ENCODE measurements at regions not wholly inside any gene's neighbourhood (a gene's known extent, or its start where the extent isn't known, plus 50 kb on each side); places are given as distances from the start of the nearest gene placed in this dataset.

GRCh38 chr1:60461925-60462595 is 388.5 kb upstream of the C1orf87 start:
- Mint-ChIP-seq H3K27me3 (no peaks in the 10 kb centered on the region), H3K4me1 (no peaks in the 10 kb centered on the region), H3K27ac (no peak overlapping the region), H3K9me3 (peaks cover 2 to 16% (median 5%) of the 10 kb centered on the region in 5 donors), H3K4me3 (no peak overlapping the region), H3K36me3 (no peaks in the 10 kb centered on the region)
- no peaks in the 10 kb centered on the region for H3K4me1 ChIP-seq (ENCODE audit: insufficient read depth, low read length)
- H3K27me3 ChIP-seq (ENCODE audit: insufficient read depth, low read length, poor library complexity, severe bottlenecking), result no peaks in the 10 kb centered on the region
- no peak overlapping the region for H3K4me3 ChIP-seq (ENCODE audit: low read length)
- POLR2A ChIA-PET, result no interaction called here
- no peaks in the 10 kb centered on the region for H3K9me3 ChIP-seq (ENCODE audit: low read length)
- DNase-seq, result no peak
- H3K27ac ChIP-seq (ENCODE audit: low read depth, low read length), result no peak overlapping the region
- CTCF ChIA-PET, result no interaction called here
- H3K36me3 ChIP-seq (ENCODE audit: insufficient read depth, low read length), result no peaks in the 10 kb centered on the region

GRCh38 chr1:60458111-60458510 is 384.5 kb upstream of the C1orf87 start:
- H3K4me1 Mint-ChIP-seq, result no peaks in the 10 kb centered on the region
- Histone ChIP-seq H3K27ac (ENCODE audit: low read depth, low read length) (no peak overlapping the region), H3K4me1 (ENCODE audit: insufficient read depth, low read length) (no peaks in the 10 kb centered on the region), H3K27me3 (ENCODE audit: insufficient read depth, low read length, poor library complexity, severe bottlenecking) (no peaks in the 10 kb centered on the region), H3K4me3 (ENCODE audit: low read length) (no peak overlapping the region), H3K9me3 (ENCODE audit: low read length) (no peaks in the 10 kb centered on the region), H3K36me3 (ENCODE audit: insufficient read depth, low read length) (no peaks in the 10 kb centered on the region)
- no peak for DNase-seq
- H3K27ac Mint-ChIP-seq, result no peak overlapping the region
- ChIA-PET CTCF (no interaction called here), POLR2A (no interaction called here)
- H3K36me3 Mint-ChIP-seq, result no peaks in the 10 kb centered on the region
- H3K27me3 Mint-ChIP-seq, result peaks cover 0 to 6% of the 10 kb centered on the region in 2 donors
- peaks cover 4 to 23% (median 16%) of the 10 kb centered on the region in 5 donors for H3K9me3 Mint-ChIP-seq
- H3K4me3 Mint-ChIP-seq, result no peak overlapping the region

GRCh38 chr1:60449876-60450275 is 376.3 kb upstream of the C1orf87 start:
- peaks cover 0 to 4% (median 2%) of the 10 kb centered on the region in 5 donors for H3K9me3 Mint-ChIP-seq
- no peak overlapping the region for H3K27ac Mint-ChIP-seq
- ChIA-PET POLR2A (no interaction called here), CTCF (no interaction called here)
- H3K4me1 Mint-ChIP-seq, result no peaks in the 10 kb centered on the region
- no peak overlapping the region for H3K4me3 Mint-ChIP-seq
- DNase-seq, result no peak
- H3K36me3 ChIP-seq (ENCODE audit: insufficient read depth, low read length), result no peaks in the 10 kb centered on the region
- no peak overlapping the region for H3K27ac ChIP-seq (ENCODE audit: low read depth, low read length)
- no peaks in the 10 kb centered on the region for H3K36me3 Mint-ChIP-seq
- H3K27me3 Mint-ChIP-seq, result peaks cover 0 to 3% of the 10 kb centered on the region in 2 donors
- H3K4me3 ChIP-seq (ENCODE audit: low read length), result no peak overlapping the region
- H3K9me3 ChIP-seq (ENCODE audit: low read length), result no peaks in the 10 kb centered on the region
- no peaks in the 10 kb centered on the region for H3K27me3 ChIP-seq (ENCODE audit: insufficient read depth, low read length, poor library complexity, severe bottlenecking)
- H3K4me1 ChIP-seq (ENCODE audit: insufficient read depth, low read length), result no peaks in the 10 kb centered on the region

- no peaks in the 10 kb centered on the region for H3K4me1 Mint-ChIP-seq
- peaks cover 0 to 2% (median 0%) of the 10 kb centered on the region in 5 donors for H3K9me3 Mint-ChIP-seq
These were observed 375.3 kb upstream of the C1orf87 start for GRCh38 chr1:60448850-60449249.

GRCh38 chr1:60444680-60445079 is 371.1 kb upstream of the C1orf87 start:
- Mint-ChIP-seq H3K4me1 (no peaks in the 10 kb centered on the region), H3K9me3 (peaks cover 0 to 3% (median 0%) of the 10 kb centered on the region in 5 donors), H3K27me3 (no peaks in the 10 kb centered on the region), H3K4me3 (no peak overlapping the region), H3K27ac (no peak overlapping the region), H3K36me3 (no peaks in the 10 kb centered on the region)
- Histone ChIP-seq H3K36me3 (ENCODE audit: insufficient read depth, low read length) (no peaks in the 10 kb centered on the region), H3K27me3 (ENCODE audit: insufficient read depth, low read length, poor library complexity, severe bottlenecking) (no peaks in the 10 kb centered on the region), H3K4me1 (ENCODE audit: insufficient read depth, low read length) (no peaks in the 10 kb centered on the region), H3K4me3 (ENCODE audit: low read length) (no peak overlapping the region), H3K9me3 (ENCODE audit: low read length) (no peaks in the 10 kb centered on the region), H3K27ac (ENCODE audit: low read depth, low read length) (no peak overlapping the region)
- no peak for DNase-seq
- ChIA-PET POLR2A (no interaction called here), CTCF (no interaction called here)

More at GRCh38 chr1:60448850-60449249, 375.3 kb upstream of the C1orf87 start:
- H3K4me3 Mint-ChIP-seq, result no peak overlapping the region
- Histone ChIP-seq H3K36me3 (ENCODE audit: insufficient read depth, low read length) (no peaks in the 10 kb centered on the region), H3K9me3 (ENCODE audit: low read length) (no peaks in the 10 kb centered on the region), H3K4me1 (ENCODE audit: insufficient read depth, low read length) (no peaks in the 10 kb centered on the region), H3K4me3 (ENCODE audit: low read length) (no peak overlapping the region), H3K27ac (ENCODE audit: low read depth, low read length) (no peak overlapping the region), H3K27me3 (ENCODE audit: insufficient read depth, low read length, poor library complexity, severe bottlenecking) (no peaks in the 10 kb centered on the region)
- ChIA-PET POLR2A (no interaction called here), CTCF (no interaction called here)
- H3K36me3 Mint-ChIP-seq, result no peaks in the 10 kb centered on the region
- no peak for DNase-seq
- no peak overlapping the region for H3K27ac Mint-ChIP-seq
- H3K27me3 Mint-ChIP-seq, result peaks cover 0 to 2% of the 10 kb centered on the region in 2 donors

GRCh38 chr1:60436186-60436585 is 362.6 kb upstream of the C1orf87 start:
- Histone ChIP-seq H3K27me3 (ENCODE audit: insufficient read depth, low read length, poor library complexity, severe bottlenecking) (no peaks in the 10 kb centered on the region), H3K9me3 (ENCODE audit: low read length) (no peaks in the 10 kb centered on the region), H3K27ac (ENCODE audit: low read depth, low read length) (no peak overlapping the region), H3K36me3 (ENCODE audit: insufficient read depth, low read length) (no peaks in the 10 kb centered on the region), H3K4me3 (ENCODE audit: low read length) (no peak overlapping the region), H3K4me1 (ENCODE audit: insufficient read depth, low read length) (no peaks in the 10 kb centered on the region)
- DNase-seq, result no peak
- H3K27ac Mint-ChIP-seq, result no peak overlapping the region
- peaks cover 3 to 13% (median 10%) of the 10 kb centered on the region in 5 donors for H3K9me3 Mint-ChIP-seq
- H3K36me3 Mint-ChIP-seq, result no peaks in the 10 kb centered on the region
- H3K4me1 Mint-ChIP-seq, result no peaks in the 10 kb centered on the region
- POLR2A ChIA-PET, result no interaction called here
- H3K27me3 Mint-ChIP-seq, result no peaks in the 10 kb centered on the region
- CTCF ChIA-PET, result no interaction called here
- no peak overlapping the region for H3K4me3 Mint-ChIP-seq

- Histone ChIP-seq H3K4me3 (ENCODE audit: low read length) (no peak overlapping the region), H3K4me1 (ENCODE audit: insufficient read depth, low read length) (no peaks in the 10 kb centered on the region), H3K27me3 (ENCODE audit: insufficient read depth, low read length, poor library complexity, severe bottlenecking) (no peaks in the 10 kb centered on the region), H3K27ac (ENCODE audit: low read depth, low read length) (no peak overlapping the region), H3K9me3 (ENCODE audit: low read length) (no peaks in the 10 kb centered on the region), H3K36me3 (ENCODE audit: insufficient read depth, low read length) (no peaks in the 10 kb centered on the region)
- DNase-seq, result no peak
- CTCF ChIA-PET, result no interaction called here
- peaks cover 0 to 3% of the 10 kb centered on the region in 2 donors for H3K27me3 Mint-ChIP-seq
- no peaks in the 10 kb centered on the region for H3K4me1 Mint-ChIP-seq
- no peak overlapping the region for H3K27ac Mint-ChIP-seq
- H3K36me3 Mint-ChIP-seq, result no peaks in the 10 kb centered on the region
- POLR2A ChIA-PET, result no interaction called here
- H3K9me3 Mint-ChIP-seq, result peaks cover 3 to 14% (median 11%) of the 10 kb centered on the region in 5 donors
- no peak overlapping the region for H3K4me3 Mint-ChIP-seq
These were observed 358.0 kb upstream of the C1orf87 start for GRCh38 chr1:60431593-60431992.

- Mint-ChIP-seq H3K4me3 (no peak overlapping the region), H3K9me3 (peaks cover 0 to 14% (median 7%) of the 10 kb centered on the region in 5 donors), H3K27me3 (peaks cover 0 to 3% of the 10 kb centered on the region in 2 donors), H3K4me1 (no peaks in the 10 kb centered on the region), H3K27ac (no peak overlapping the region), H3K36me3 (no peaks in the 10 kb centered on the region)
- ChIA-PET POLR2A (no interaction called here), CTCF (no interaction called here)
- no peak for DNase-seq
- Histone ChIP-seq H3K4me1 (ENCODE audit: insufficient read depth, low read length) (no peaks in the 10 kb centered on the region), H3K36me3 (ENCODE audit: insufficient read depth, low read length) (no peaks in the 10 kb centered on the region), H3K27ac (ENCODE audit: low read depth, low read length) (no peak overlapping the region), H3K27me3 (ENCODE audit: insufficient read depth, low read length, poor library complexity, severe bottlenecking) (no peaks in the 10 kb centered on the region), H3K4me3 (ENCODE audit: low read length) (no peak overlapping the region), H3K9me3 (ENCODE audit: low read length) (no peaks in the 10 kb centered on the region)
These were observed 356.8 kb upstream of the C1orf87 start for GRCh38 chr1:60430375-60430774.

All from CD8-positive, alpha-beta memory T cell (primary cell).